Mononuclear cell (primary cell): ENCODE measurements at regions not wholly inside any gene's neighbourhood (a gene's known extent, or its start where the extent isn't known, plus 50 kb on each side); places are given as distances from the start of the nearest gene placed in this dataset.
"Not testable (repeated sequence)": the region's sequence is repeated elsewhere in the genome, so short reads cannot be mapped to it uniquely, and the experiment has no call there.

Source experiments
- H3K27me3 ChIP-seq: 2 replicates; pipeline ENCODE4 v1.6.0; 2011; ENCODE audit warnings: low read length, control low read depth; ENCODE audit not compliant: insufficient read depth
- H3K4me1 ChIP-seq: 2 replicates; pipeline ENCODE4 v1.5.1; 2011; ENCODE audit warnings: mild to moderate bottlenecking, low read length, control low read depth; ENCODE audit not compliant: insufficient read depth
- H3K4me3 ChIP-seq: 2 replicates; pipeline ENCODE4 v1.5.1; 2011; ENCODE audit warnings: mild to moderate bottlenecking, low read length, moderate library complexity
- H3K9me3 ChIP-seq: 2 replicates; pipeline ENCODE4 v1.5.1; 2011; ENCODE audit warnings: low read depth, mild to moderate bottlenecking, control low read depth, low read length

GRCh38 chr4:123659730-123660129, 263.1 kb downstream of the SPRY1 start:
- Histone ChIP-seq H3K9me3 (no peaks in the 10 kb centered on the region), H3K4me1 (no peaks in the 10 kb centered on the region), H3K4me3 (no peak overlapping the region), H3K27me3 (no peaks in the 10 kb centered on the region)

GRCh38 chr4:123661080-123661737, 264.6 kb downstream of the SPRY1 start:
- no peaks in the 10 kb centered on the region for H3K4me1 ChIP-seq
- H3K4me3 ChIP-seq = no peak overlapping the region
- no peaks in the 10 kb centered on the region for H3K9me3 ChIP-seq
- no peaks in the 10 kb centered on the region for H3K27me3 ChIP-seq

- H3K4me1 ChIP-seq = no peaks in the 10 kb centered on the region
- H3K27me3 ChIP-seq = no peaks in the 10 kb centered on the region
- H3K9me3 ChIP-seq = no peaks in the 10 kb centered on the region
- no peak overlapping the region for H3K4me3 ChIP-seq
Measured at GRCh38 chr4:123662827-123663226, 266.2 kb downstream of the SPRY1 start.

- Histone ChIP-seq H3K27me3 (peaks cover 2% of the 10 kb centered on the region), H3K9me3 (no peaks in the 10 kb centered on the region), H3K4me3 (no peak overlapping the region), H3K4me1 (no peaks in the 10 kb centered on the region)
Measured at GRCh38 chr4:123666486-123666885, 269.9 kb downstream of the SPRY1 start.

GRCh38 chr4:123667496-123667895, 270.9 kb downstream of the SPRY1 start:
- Histone ChIP-seq H3K4me1 (no peaks in the 10 kb centered on the region), H3K9me3 (no peaks in the 10 kb centered on the region), H3K27me3 (peaks cover 2% of the 10 kb centered on the region), H3K4me3 (no peak overlapping the region)

- Histone ChIP-seq H3K4me3 (no peak overlapping the region), H3K27me3 (peaks cover 2% of the 10 kb centered on the region), H3K9me3 (no peaks in the 10 kb centered on the region), H3K4me1 (no peaks in the 10 kb centered on the region)
Measured at GRCh38 chr4:123667991-123668390, 271.4 kb downstream of the SPRY1 start.

GRCh38 chr4:123671636-123672404, 275.2 kb downstream of the SPRY1 start:
- H3K4me1 ChIP-seq = no peaks in the 10 kb centered on the region
- H3K4me3 ChIP-seq = no peak overlapping the region
- H3K9me3 ChIP-seq = no peaks in the 10 kb centered on the region
- peaks cover 9% of the 10 kb centered on the region for H3K27me3 ChIP-seq

- Histone ChIP-seq H3K4me3 (no peak overlapping the region), H3K27me3 (peaks cover 9% of the 10 kb centered on the region), H3K4me1 (no peaks in the 10 kb centered on the region), H3K9me3 (no peaks in the 10 kb centered on the region)
Measured at GRCh38 chr4:123672987-123673386, 276.4 kb downstream of the SPRY1 start.

GRCh38 chr4:123673971-123674370, 277.4 kb downstream of the SPRY1 start:
- no peak overlapping the region for H3K4me3 ChIP-seq

GRCh38 chr4:123674762-123675465, 278.3 kb downstream of the SPRY1 start:
- Histone ChIP-seq H3K4me1 (no peaks in the 10 kb centered on the region), H3K9me3 (no peaks in the 10 kb centered on the region), H3K4me3 (no peak overlapping the region), H3K27me3 (peaks cover 7% of the 10 kb centered on the region)

More at GRCh38 chr4:123673971-123674370, 277.4 kb downstream of the SPRY1 start:
- Histone ChIP-seq H3K27me3 (peaks cover 9% of the 10 kb centered on the region), H3K4me1 (no peaks in the 10 kb centered on the region), H3K9me3 (no peaks in the 10 kb centered on the region)

- H3K4me1 ChIP-seq = no peaks in the 10 kb centered on the region
- no peak overlapping the region for H3K4me3 ChIP-seq
- peaks cover 6% of the 10 kb centered on the region for H3K27me3 ChIP-seq
- H3K9me3 ChIP-seq = no peaks in the 10 kb centered on the region
Measured at GRCh38 chr4:123675567-123675966, 279.0 kb downstream of the SPRY1 start.

GRCh38 chr4:123676071-123676889, 279.7 kb downstream of the SPRY1 start:
- H3K4me1 ChIP-seq = no peaks in the 10 kb centered on the region
- peaks cover 6% of the 10 kb centered on the region for H3K27me3 ChIP-seq
- H3K9me3 ChIP-seq = no peaks in the 10 kb centered on the region
- no peak overlapping the region for H3K4me3 ChIP-seq

GRCh38 chr4:123676890-123677229, 280.3 kb downstream of the SPRY1 start:
- H3K4me1 ChIP-seq = no peaks in the 10 kb centered on the region
- peaks cover 6% of the 10 kb centered on the region for H3K27me3 ChIP-seq
- H3K9me3 ChIP-seq = no peaks in the 10 kb centered on the region
- no peak overlapping the region for H3K4me3 ChIP-seq

GRCh38 chr4:123682931-123683330, 286.3 kb downstream of the SPRY1 start:
- H3K4me3 ChIP-seq = no peak overlapping the region
- H3K4me1 ChIP-seq = no peaks in the 10 kb centered on the region
- H3K27me3 ChIP-seq = no peaks in the 10 kb centered on the region
- no peaks in the 10 kb centered on the region for H3K9me3 ChIP-seq

- not testable (repeated sequence) for H3K4me1 ChIP-seq, H3K9me3 ChIP-seq, H3K4me3 ChIP-seq, H3K27me3 ChIP-seq
Measured at GRCh38 chr4:123684937-123685336, 288.3 kb downstream of the SPRY1 start.
